ENCODE measurements at regions not wholly inside any gene's neighbourhood (a gene's known extent, or its start where the extent isn't known, plus 50 kb on each side); places are given as distances from the start of the nearest gene placed in this dataset.

DNA sequence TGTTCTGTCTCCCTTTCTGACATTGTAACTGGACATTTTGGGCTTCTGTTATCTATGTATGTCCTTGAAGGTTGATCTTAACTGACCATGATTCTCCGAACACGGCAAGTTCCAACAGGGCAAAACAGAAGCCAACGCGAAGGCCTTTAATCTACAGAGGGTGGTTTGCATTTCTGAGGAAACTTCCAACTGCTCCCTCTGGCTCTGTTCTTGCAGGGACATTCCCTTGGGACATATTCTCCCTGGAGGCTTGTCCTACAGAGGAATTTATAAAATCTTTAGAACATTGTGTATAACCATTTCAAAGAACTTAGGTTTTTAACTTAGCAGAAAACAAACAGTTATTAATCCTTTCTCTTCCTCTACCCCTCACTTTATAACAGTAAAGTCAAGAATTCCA is 189.0 kb upstream of the CDYL start:
- DNase-seq (ENCODE audit: low read depth), result no peak

DNA sequence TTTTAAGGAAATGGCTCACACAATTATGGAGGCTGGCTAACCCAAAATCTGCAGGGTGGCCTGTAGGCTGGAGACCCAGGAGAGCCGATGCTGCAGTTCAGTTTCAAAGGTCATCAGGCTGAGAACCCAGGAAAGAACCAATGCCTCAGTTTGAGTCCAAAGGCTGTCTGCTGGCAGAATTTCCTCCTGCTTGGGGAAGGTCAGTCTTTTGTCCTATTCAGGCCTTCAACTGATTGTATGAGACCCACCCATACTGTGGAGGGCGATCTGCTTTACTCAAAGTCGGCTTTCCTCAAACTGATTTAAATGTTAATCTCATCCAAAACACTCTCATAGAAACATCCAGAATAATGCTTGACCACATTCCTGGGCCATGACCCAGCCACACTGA is 189.7 kb upstream of the CDYL start:
- DNase-seq (ENCODE audit: low read depth), result no peak

DNA sequence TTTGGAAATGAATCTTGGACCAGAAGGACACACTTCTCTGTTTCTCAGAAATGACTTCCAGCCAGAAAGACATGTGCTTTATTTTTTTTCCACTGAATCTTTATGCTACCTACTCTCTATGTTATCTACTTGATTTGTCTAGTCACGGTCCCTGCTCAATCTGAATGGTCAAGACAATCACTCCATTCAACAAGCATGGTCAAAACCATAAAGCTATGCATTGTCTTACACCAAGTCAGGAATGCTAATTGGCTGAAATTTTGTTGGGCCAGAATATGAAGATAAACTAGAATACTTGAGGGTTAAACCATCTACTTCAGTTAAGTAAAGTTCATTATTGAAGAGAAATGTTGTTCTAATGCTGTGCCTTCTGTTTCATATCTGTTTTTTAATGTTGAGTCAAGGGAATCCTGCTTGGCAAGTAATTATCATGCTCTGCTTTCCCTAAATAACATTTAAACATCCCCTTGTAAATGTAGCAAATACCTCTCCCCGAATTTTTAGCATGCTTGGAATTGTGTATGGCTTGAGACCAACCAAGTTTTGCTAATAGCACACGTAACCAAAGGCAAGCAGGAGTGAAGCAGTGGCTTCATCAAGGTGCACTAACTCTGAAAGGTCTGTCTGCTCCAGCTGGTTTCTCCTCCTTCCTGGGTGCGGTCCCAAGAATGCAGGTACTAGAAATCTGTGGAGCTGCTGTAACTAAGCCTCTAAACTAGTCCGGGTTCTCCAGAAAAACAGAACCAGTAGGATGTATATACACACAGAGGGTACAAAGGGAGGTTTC is 190.3 kb upstream of the CDYL start:
- no peak for DNase-seq (ENCODE audit: low read depth)

GRCh38 chr6:4584801-4585200 is 191.4 kb upstream of the CDYL start:
- no peak for DNase-seq (ENCODE audit: low read depth)

- no peak for DNase-seq (ENCODE audit: low read depth)
Observed at GRCh38 chr6:4582506-4583417, 193.4 kb upstream of the CDYL start.

GRCh38 chr6:4581468-4582385 is 194.5 kb upstream of the CDYL start:
- DNase-seq (ENCODE audit: low read depth), result no peak

DNA sequence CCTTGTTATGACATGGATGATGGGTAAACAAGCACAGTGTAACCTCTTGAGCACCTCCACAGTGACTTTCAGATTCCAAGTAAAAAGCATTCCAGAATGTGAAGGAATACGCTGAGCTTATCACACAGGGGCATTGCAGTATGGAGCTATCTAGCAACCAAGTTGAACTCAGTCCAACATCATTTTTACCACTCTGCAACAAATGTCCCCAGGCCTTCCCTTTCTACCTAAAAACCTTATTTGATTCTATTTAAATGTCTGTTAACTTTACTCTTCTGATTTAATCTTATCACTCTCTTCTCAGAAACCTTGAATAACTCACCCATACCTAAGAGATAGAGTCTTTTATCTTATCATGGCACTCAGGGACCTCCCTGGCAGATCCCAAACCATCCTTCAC is 195.8 kb upstream of the CDYL start:
- no peak for DNase-seq (ENCODE audit: low read depth)

- DNase-seq (ENCODE audit: low read depth), result no peak
Observed at GRCh38 chr6:4577406-4577805, 198.8 kb upstream of the CDYL start.

DNA sequence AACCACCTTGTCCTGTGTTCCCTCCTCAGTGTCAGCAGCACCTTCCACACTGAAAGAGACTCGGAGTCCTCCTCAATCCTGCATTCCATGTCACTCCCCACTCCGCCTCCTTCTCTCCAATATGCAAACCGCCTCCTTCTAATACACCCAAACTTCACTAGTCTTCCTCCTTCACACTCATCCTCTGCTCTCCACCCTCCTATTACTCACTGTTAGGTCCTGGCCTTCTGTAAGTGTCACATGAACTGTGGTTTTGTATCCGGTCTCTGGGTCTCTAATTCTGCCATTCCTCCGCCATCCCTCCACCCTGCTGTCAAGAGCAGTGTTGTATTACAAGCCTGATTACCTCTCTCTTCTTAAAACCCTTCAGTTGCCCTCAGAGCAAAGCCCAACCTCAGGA is 200.5 kb upstream of the CDYL start:
- DNase-seq (ENCODE audit: low read depth), result no peak

GRCh38 chr6:4574007-4574406 is 202.2 kb upstream of the CDYL start:
- DNase-seq (ENCODE audit: low read depth), result no peak

GRCh38 chr6:4571011-4571410 is 205.2 kb upstream of the CDYL start:
- DNase-seq (ENCODE audit: low read depth), result no peak

DNA sequence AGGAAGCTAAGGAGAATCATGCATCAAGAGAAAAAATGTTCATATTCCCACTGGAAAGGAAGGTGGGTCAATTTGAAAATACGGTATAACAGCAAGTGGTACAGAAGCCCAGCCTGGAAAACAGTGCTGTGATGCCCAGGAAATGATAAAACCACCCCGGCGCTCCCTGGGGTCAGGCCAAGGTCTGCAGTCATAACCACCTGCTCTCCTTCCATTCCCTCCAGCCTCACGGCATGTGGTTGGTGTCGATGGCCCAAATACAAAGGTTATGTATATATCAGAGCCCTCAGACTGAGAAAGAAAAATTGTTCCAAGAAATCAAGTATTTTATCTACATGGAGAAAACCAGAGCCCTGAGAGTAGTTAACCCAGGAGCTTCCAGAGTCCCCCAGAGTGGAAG is 208.1 kb upstream of the CDYL start:
- no peak for DNase-seq (ENCODE audit: low read depth)

DNA sequence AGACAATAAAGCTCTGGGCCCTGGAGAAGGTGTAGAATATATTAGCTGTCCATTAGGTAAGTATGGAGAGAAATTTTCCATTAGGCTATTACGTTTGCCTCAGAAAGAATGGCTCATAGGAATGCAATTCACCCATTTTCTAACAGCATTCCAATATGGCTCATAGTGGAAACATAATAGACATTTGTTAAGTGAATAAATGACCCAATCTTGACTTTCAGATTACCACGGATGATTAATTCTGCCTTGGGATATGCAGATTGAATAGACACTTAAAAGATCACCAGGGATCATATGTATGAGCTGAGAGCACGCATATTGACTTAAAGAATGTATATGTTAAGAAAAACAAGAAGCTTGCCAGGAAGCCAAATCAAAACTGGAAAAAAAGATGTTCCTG is 209.1 kb upstream of the CDYL start:
- DNase-seq (ENCODE audit: low read depth), result no peak

DNA sequence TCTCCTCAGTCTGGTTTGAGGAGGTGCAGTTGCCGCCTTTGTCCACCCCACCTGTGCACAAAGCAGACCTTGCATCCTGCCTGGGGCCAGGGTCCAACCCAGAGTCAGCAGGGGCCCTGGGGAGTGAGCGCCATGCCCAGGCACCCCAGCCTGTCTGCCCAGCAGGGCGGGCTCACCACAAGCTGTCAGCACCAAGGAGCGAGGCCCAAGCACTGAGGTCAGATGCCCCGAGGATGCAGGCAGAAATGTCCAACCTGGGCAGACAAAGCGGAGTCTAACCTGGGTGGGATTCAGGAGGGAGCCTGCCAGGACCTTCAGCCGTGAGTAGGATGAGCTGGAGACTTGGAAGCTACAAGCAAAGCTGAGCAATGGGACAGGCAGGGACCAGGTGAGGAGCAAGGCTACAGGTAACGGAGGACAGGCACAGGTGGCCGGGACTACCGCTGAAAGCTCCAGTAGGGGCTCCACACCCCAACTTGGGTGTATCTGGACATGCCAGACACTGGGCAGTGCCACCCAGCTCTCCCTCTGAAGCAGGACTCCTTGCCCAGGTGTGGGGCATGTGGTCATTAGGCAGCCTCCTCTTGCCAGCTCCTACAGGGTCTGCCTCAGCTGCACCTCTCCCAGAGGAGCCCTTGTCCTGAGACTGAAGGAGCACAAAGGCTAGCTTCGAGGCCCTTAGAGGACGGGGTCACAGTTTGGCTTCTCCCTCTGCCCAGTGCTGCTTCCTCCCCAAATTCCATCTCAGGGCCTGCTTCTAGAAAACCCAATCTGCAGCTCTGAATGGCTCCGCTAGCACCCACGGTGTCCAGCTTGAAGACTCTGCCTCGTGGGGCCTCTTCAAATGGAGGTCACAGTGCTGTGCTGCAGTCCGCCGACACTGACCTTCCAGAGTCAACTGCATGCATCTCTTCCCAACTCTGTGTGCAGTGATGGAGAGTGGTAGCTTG is 210.6 kb upstream of the CDYL start:
- no peak for DNase-seq (ENCODE audit: low read depth)

DNA sequence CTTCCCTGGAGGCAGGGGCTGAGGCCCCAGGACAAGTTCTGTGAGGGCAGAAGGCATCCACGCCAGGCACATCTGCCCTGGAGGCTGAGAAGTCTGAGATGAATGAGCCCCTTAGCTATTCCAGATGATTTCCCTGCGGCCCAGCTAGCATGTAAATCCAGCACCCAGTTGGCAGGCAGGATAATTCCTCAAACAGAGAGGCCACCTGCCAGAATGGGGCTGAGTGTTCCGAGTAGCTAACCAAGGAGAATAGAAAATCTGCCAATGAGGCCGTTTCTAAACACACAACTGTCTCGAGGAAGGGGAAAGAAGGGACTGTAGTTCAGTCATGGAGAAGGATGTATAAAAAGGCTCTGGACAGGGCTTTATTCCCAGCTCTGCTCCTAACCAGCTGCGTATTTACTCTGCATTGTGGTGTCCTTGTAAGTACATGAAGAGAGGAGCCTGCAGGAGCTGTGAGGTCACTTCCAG is 211.4 kb upstream of the CDYL start:
- DNase-seq (ENCODE audit: low read depth), result no peak

GRCh38 chr6:4563877-4564276 is 212.3 kb upstream of the CDYL start:
- DNase-seq (ENCODE audit: low read depth), result no peak

DNA sequence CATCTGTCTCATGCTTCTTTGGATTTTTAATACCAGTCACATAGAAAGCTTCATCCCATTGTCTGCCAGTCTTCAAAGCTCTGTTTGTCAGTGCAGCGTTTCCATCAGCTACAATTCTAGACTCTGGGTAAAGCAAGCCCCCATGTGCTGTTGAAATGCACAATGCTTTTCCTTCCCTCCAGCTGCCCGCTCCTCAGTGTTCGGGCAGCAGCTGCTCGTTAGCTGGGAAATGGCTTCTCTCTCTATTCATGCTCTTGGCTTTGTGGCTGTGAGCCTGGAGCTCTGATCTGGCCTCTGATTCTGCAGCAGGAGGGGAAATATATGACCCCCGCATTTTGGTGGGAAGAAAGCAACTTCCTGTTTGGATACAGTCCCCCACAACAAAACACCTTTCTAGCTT is 213.0 kb upstream of the CDYL start:
- DNase-seq (ENCODE audit: low read depth), result no peak

DNA sequence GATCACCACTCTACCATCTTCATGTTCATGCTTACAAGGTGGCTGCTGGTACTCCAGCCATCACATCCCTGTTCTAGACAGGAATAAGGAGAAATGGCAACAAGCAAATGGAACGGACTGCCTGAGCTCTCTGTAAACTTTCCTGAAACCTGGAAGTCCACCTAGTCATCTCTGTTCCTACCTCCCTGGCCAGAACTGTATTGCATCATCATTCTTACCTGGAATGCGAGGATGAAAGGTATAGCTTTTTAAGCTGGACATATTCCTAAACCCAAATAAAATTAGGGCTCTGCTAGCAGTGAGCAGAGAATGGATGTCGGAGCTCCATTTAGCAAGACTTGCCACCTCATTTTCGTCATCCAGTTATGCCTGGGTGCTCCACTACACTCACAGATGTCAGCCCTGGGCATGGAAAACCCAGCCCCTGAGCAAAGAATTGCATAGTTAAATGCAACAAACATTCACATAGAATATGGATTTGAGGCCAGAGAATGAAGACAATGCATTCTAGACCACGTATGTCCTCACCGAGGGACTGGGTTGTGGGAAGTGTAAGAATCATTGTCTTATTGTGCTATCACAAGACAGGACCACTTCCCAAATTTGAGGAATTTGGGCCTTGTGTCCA is 214.3 kb upstream of the CDYL start:
- no peak for DNase-seq (ENCODE audit: low read depth)

DNA sequence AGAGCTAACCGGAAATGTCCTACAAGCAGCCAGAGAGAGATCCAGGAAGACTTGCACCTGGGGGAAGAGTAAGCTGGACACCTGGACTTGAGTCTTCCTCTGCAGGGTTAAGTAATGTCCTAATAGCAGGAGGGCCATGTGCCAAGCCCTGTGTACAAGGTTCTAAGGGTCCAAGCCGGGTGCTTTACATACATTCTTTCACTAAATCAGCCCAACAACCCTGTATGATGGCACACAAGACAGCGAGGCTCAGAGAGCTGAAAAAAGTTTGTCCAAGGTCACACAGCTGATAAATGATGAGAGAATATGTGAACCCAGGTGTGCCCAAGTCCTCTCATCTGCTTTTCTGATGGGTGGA is 215.1 kb upstream of the CDYL start:
- no peak for DNase-seq (ENCODE audit: low read depth)

DNA sequence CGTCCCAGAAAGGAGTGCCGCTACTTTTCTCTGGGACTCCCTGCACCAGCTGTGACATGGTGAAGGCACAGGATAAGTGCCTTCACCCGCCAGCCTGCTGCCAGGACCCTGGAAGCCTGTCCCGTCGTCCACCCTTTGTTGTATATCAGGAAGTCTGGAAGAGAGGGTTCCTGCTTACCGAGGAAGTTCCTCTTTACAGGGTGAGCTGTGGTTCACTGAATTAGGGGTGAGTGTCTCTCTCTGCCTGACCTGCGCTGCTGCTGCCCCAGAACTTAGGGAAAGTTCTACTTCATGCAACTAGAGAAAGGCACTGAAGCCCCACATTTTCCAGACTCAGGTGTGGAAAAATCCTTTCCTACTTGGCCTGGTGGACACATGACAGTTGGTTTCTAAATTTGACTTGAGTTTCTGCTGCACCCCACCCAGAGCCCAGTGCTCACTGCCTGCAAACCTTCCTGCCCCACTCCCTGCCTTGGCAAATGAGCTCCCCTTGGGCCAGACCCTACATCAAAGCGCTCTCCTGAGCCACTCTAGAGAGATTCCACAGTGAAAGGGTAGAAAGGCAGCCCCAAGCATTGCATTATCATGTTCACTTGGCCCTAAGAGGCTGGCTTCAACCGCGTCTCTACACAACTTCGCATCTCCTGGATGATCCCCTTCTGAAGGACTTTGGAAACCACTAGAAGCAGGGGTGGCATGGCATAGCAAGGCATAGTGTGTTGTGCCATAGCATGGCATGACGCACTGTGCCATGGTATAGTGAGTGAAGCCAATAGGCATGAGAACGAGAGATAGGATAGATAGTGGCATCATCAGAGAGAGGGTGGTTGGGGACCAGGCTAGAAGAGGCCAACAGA is 215.8 kb upstream of the CDYL start:
- DNase-seq (ENCODE audit: low read depth), result no peak

All from activated gamma-delta T cell treated with anti-CD3 and anti-CD28 coated beads, Interleukin-2, amount 50 U/mL, for 16 hours (primary cell).